CD14-positive monocyte (primary cell): ENCODE measurements at regions not wholly inside any gene's neighbourhood (a gene's known extent, or its start where the extent isn't known, plus 50 kb on each side); places are given as distances from the start of the nearest gene placed in this dataset.

Experiments used
- DNase-seq, 3 donors: peaks; one replicate each; pipeline ENCODE4 v3.0.0-alpha.2; 2011 to 2022
- H2AFZ ChIP-seq: 2 replicates; pipeline ENCODE4 v1.6.0; 2012; ENCODE audit warnings: mild to moderate bottlenecking, low read depth, low read length, inconsistent platforms; ENCODE audit not compliant: insufficient read depth, poor library complexity, severe bottlenecking
- H3K27ac ChIP-seq, 2 donors: 1 replicate in 1 of 2; 2 replicates in 1 of 2; pipeline ENCODE4 v1.5.1; 2012 to 2013; ENCODE audit warnings: low read length in 2 of 2, control low read depth in 1 of 2, inconsistent platforms in 1 of 2, low read depth in 1 of 2, mild to moderate bottlenecking in 1 of 2
- H3K27me3 ChIP-seq, 2 donors: one replicate each; pipeline versions ENCODE4 v1.6.0 to v1.6.1; 2011 to 2013; ENCODE audit warnings: low read length in 2 of 2; ENCODE audit not compliant: control insufficient read depth in 2 of 2, insufficient read depth in 2 of 2
- H3K36me3 ChIP-seq, 2 donors: replicated peaks in 1 of 2; 1 replicate in 1 of 2; 2 replicates in 1 of 2; pipeline versions ENCODE4 v1.5.1 to v1.6.1; 2012 to 2013; ENCODE audit warnings: low read length in 2 of 2, control low read depth in 1 of 2, inconsistent platforms in 1 of 2, mild to moderate bottlenecking in 1 of 2; ENCODE audit not compliant: insufficient read depth in 2 of 2, control insufficient read depth in 1 of 2
- H3K4me1 ChIP-seq, 2 donors: 1 replicate in 1 of 2; 2 replicates in 1 of 2; pipeline versions ENCODE4 v1.5.1 to v1.6.1; 2012 to 2013; ENCODE audit warnings: low read length in 2 of 2, control low read depth in 1 of 2, inconsistent platforms in 1 of 2, mild to moderate bottlenecking in 1 of 2, moderate library complexity in 1 of 2; ENCODE audit not compliant: insufficient read depth in 2 of 2, control insufficient read depth in 1 of 2
- H3K4me2 ChIP-seq: replicated peaks from 2 replicates; pipeline ENCODE3; 2012; ENCODE audit warnings: low read length, moderate library complexity, mild to moderate bottlenecking; ENCODE audit not compliant: poor library complexity, severe bottlenecking; ENCODE audit errors: extremely low read depth
- H3K4me3 ChIP-seq, 3 experiments: fragments of 200-600 bp in 1 of 3; sonication (generic) in 1 of 3; replicated peaks in 1 of 3; 1 replicate in 2 of 3; 2 replicates in 1 of 3; pipeline ENCODE4 v1.5.1; 2011 to 2013; ENCODE audit warnings: low read length in 3 of 3, mild to moderate bottlenecking in 3 of 3, control low read depth in 2 of 3, low read depth in 2 of 3, inconsistent platforms in 1 of 3, moderate library complexity in 1 of 3
- H3K79me2 ChIP-seq: 2 replicates; pipeline ENCODE4 v1.6.0; 2012; ENCODE audit warnings: mild to moderate bottlenecking, control low read depth, inconsistent platforms, low read length, moderate library complexity; ENCODE audit not compliant: insufficient read depth
- H3K9ac ChIP-seq: 2 replicates; pipeline ENCODE4 v1.6.0; 2017; ENCODE audit warnings: low read length, mild to moderate bottlenecking; ENCODE audit not compliant: insufficient read depth, poor library complexity, severe bottlenecking
- H3K9me3 ChIP-seq, 2 donors: replicated peaks in 1 of 2; 1 replicate in 1 of 2; 2 replicates in 1 of 2; pipeline versions ENCODE4 v1.5.1 to v1.6.1; 2012 to 2013; ENCODE audit warnings: low read length in 2 of 2, control low read depth in 1 of 2; ENCODE audit not compliant: control insufficient read depth in 1 of 2, insufficient read depth in 1 of 2
- H4K20me1 ChIP-seq: 2 replicates; pipeline ENCODE4 v1.6.0; 2012; ENCODE audit warnings: mild to moderate bottlenecking, low read length, control low read depth, moderate library complexity; ENCODE audit not compliant: insufficient read depth
- H3K27ac Mint-ChIP-seq, 7 donors: one replicate each; pipeline ENCODE4 v1.8.0; 2020; ENCODE audit warnings: mild to moderate bottlenecking in 7 of 7, mixed read lengths in 7 of 7, moderate library complexity in 6 of 7, inconsistent platforms in 2 of 7
- H3K27me3 Mint-ChIP-seq, 3 donors: one replicate each; pipeline ENCODE4 v1.8.0; 2021 to 2022; ENCODE audit warnings: low read depth in 3 of 3, mild to moderate bottlenecking in 3 of 3, mixed read lengths in 3 of 3, moderate library complexity in 3 of 3, inconsistent platforms in 1 of 3
- H3K36me3 Mint-ChIP-seq, 2 donors: one replicate each; pipeline ENCODE4 v1.8.0; 2020; ENCODE audit warnings: mixed read lengths in 2 of 2, inconsistent platforms in 1 of 2, mild to moderate bottlenecking in 1 of 2
- H3K4me1 Mint-ChIP-seq: one replicate; pipeline ENCODE4 v1.8.0; 2020; ENCODE audit warnings: mild to moderate bottlenecking, mixed read lengths
- H3K4me3 Mint-ChIP-seq, 2 donors: one replicate each; pipeline ENCODE4 v1.8.0; 2020; ENCODE audit warnings: mild to moderate bottlenecking in 2 of 2, mixed read lengths in 2 of 2, moderate library complexity in 1 of 2
- H3K9me3 Mint-ChIP-seq, 7 donors: one replicate each; pipeline ENCODE4 v1.8.0; 2020 to 2022; ENCODE audit warnings: mixed read lengths in 7 of 7, mild to moderate bottlenecking in 6 of 7, moderate library complexity in 6 of 7, inconsistent platforms in 2 of 7
- CTCF ChIP-seq: fragments of 200-600 bp; IDR thresholded peaks from one replicate; pipeline ENCODE4 v1.8.0; 2022; ENCODE audit warnings: antibody characterized with exemption, mild to moderate bottlenecking
- WGBS: methylation state at CpG from one replicate; pipeline ENCODE4 v1.1.5; 2013; ENCODE audit warnings: missing lambda C conversion rate; ENCODE audit not compliant: insufficient coverage; 5-methylcytosine and 5-hydroxymethylcytosine counted together
- intact Hi-C, 2 donors: fragments of 100-400 bp; cut with micrococcal nuclease; formaldehyde crosslinking; loops; one replicate each; pipeline versions ENCODE4 v1.15.0 to v1.15.1; 2023

GRCh38 chr10:62511238-62511637, 137.1 kb downstream of the ZNF365 start:
- no peak overlapping the region for H2AFZ ChIP-seq
- no peak overlapping the region for H3K9ac ChIP-seq
- Mint-ChIP-seq H3K9me3 (peaks cover 0 to 2% (median 0%) of the 10 kb centered on the region in 7 donors), H3K4me1 (peaks cover 4% of the 10 kb centered on the region), H3K4me3 (no peak overlapping the region), H3K27ac (no peak overlapping the region), H3K27me3 (peaks cover 1 to 4% (median 2%) of the 10 kb centered on the region in 3 donors), H3K36me3 (no peaks in the 10 kb centered on the region)
- H3K27me3 ChIP-seq: no peaks in the 10 kb centered on the region
- H3K4me2 ChIP-seq: no peak overlapping the region
- DNase-seq: no peak
- intact Hi-C loops: no loop called here
- no peak for TF ChIP-seq CTCF
- H3K36me3 ChIP-seq: no peaks in the 10 kb centered on the region
- no peaks in the 10 kb centered on the region for H3K79me2 ChIP-seq
- WGBS: 100% methylated on average over 1 of the region's 3 CpGs
- H3K27ac ChIP-seq: no peak overlapping the region
- H3K4me1 ChIP-seq: peaks cover 4 to 10% of the 10 kb centered on the region in 2 donors
- H4K20me1 ChIP-seq: no peaks in the 10 kb centered on the region
- no peaks in the 10 kb centered on the region for H3K9me3 ChIP-seq
- no peak overlapping the region for H3K4me3 ChIP-seq

GRCh38 chr10:62511656-62512055, 137.5 kb downstream of the ZNF365 start:
- no peaks in the 10 kb centered on the region for H3K36me3 Mint-ChIP-seq
- H3K79me2 ChIP-seq: no peaks in the 10 kb centered on the region
- no peaks in the 10 kb centered on the region for H3K9me3 ChIP-seq
- intact Hi-C loops: no loop called here
- no peak overlapping the region for H3K27ac Mint-ChIP-seq
- peaks cover 0 to 2% (median 0%) of the 10 kb centered on the region in 7 donors for H3K9me3 Mint-ChIP-seq
- DNase-seq: no peak
- 83% methylated on average over 1 of the region's 2 CpGs for WGBS
- H2AFZ ChIP-seq: no peak overlapping the region
- H3K4me2 ChIP-seq: no peak overlapping the region
- no peak overlapping the region for H3K4me3 Mint-ChIP-seq
- H3K27ac ChIP-seq: no peak overlapping the region
- no peak overlapping the region for H3K9ac ChIP-seq
- no peak overlapping the region for H3K4me3 ChIP-seq
- no peaks in the 10 kb centered on the region for H4K20me1 ChIP-seq
- H3K4me1 ChIP-seq: peaks cover 0 to 6% of the 10 kb centered on the region in 2 donors
- H3K36me3 ChIP-seq: no peaks in the 10 kb centered on the region
- H3K27me3 Mint-ChIP-seq: peaks cover 1 to 4% (median 2%) of the 10 kb centered on the region in 3 donors
- H3K4me1 Mint-ChIP-seq: peaks cover 2% of the 10 kb centered on the region
- TF ChIP-seq CTCF: no peak
- no peaks in the 10 kb centered on the region for H3K27me3 ChIP-seq
